Liver (tissue), 8 donors: ENCODE measurements at regions not wholly inside any gene's neighbourhood (a gene's known extent, or its start where the extent isn't known, plus 50 kb on each side); places are given as distances from the start of the nearest gene placed in this dataset.

Experiments
- DNase-seq: peaks from one replicate; pipeline ENCODE4 v3.0.0-alpha.2; 2017; ENCODE audit warnings: low spot score
- H3K27ac ChIP-seq, 2 donors: one replicate each; pipeline ENCODE4 v1.7.0; 2013; ENCODE audit warnings: inconsistent platforms in 2 of 2, low read length in 2 of 2, control low read depth in 1 of 2, low read depth in 1 of 2, mild to moderate bottlenecking in 1 of 2
- H3K27me3 ChIP-seq, 4 donors: one replicate each; pipeline versions ENCODE4 v1.6.1 to v1.7.0; 2013; ENCODE audit warnings: low read length in 3 of 4, inconsistent platforms in 1 of 4, mild to moderate bottlenecking in 1 of 4, moderate library complexity in 1 of 4; ENCODE audit not compliant: control insufficient read depth in 4 of 4, insufficient read depth in 4 of 4
- H3K36me3 ChIP-seq, 4 donors: one replicate each; pipeline versions ENCODE4 v1.6.1 to v1.7.0; 2013; ENCODE audit warnings: low read length in 3 of 4, mild to moderate bottlenecking in 3 of 4, low read depth in 1 of 4, moderate library complexity in 1 of 4; ENCODE audit not compliant: control insufficient read depth in 4 of 4, insufficient read depth in 3 of 4
- H3K4me1 ChIP-seq, 4 donors: one replicate each; pipeline versions ENCODE4 v1.6.1 to v1.7.0; 2013; ENCODE audit warnings: low read length in 3 of 4, mild to moderate bottlenecking in 3 of 4, moderate library complexity in 1 of 4; ENCODE audit not compliant: control insufficient read depth in 4 of 4, insufficient read depth in 4 of 4
- H3K4me3 ChIP-seq, 3 donors: one replicate each; pipeline versions ENCODE4 v1.6.1 to v1.7.0; 2013; ENCODE audit warnings: low read length in 3 of 3, control low read depth in 1 of 3, low read depth in 1 of 3, mild to moderate bottlenecking in 1 of 3
- H3K9ac ChIP-seq, 2 donors: one replicate each; pipeline ENCODE4 v1.7.0; 2013; ENCODE audit warnings: low read length in 2 of 2, mild to moderate bottlenecking in 2 of 2, moderate library complexity in 2 of 2, control low read depth in 1 of 2, low read depth in 1 of 2
- H3K9me3 ChIP-seq, 4 donors: one replicate each; pipeline versions ENCODE4 v1.6.1 to v1.7.0; 2013; ENCODE audit warnings: low read length in 3 of 4; ENCODE audit not compliant: control insufficient read depth in 4 of 4
- ATF3 ChIP-seq: IDR thresholded peaks from 2 replicates; pipeline ENCODE4 v1.6.1; 2016; ENCODE audit warnings: antibody characterized with exemption
- CTCF ChIP-seq: fragments of 150-350 bp; IDR thresholded peaks from 2 replicates; pipeline ENCODE4 v1.5.1; 2017; ENCODE audit warnings: improper control_type of control experiment, low read depth, low read length; ENCODE audit not compliant: missing input control
- EGR1 ChIP-seq, 2 donors: IDR thresholded peaks; 2 replicates each; pipeline ENCODE4 v1.6.1; 2016 to 2018; ENCODE audit warnings: antibody characterized with exemption in 2 of 2, low read depth in 2 of 2
- FOXA1 ChIP-seq: IDR thresholded peaks from 2 replicates; pipeline ENCODE4 v1.6.1; 2016; ENCODE audit warnings: antibody characterized with exemption
- FOXA2 ChIP-seq: IDR thresholded peaks from 2 replicates; pipeline ENCODE4 v1.6.1; 2016; ENCODE audit warnings: antibody characterized with exemption
- GABPA ChIP-seq, 2 donors: IDR thresholded peaks in 1 of 2; conservative IDR thresholded peaks in 1 of 2; 2 replicates each; pipeline ENCODE4 v1.6.1; 2016; ENCODE audit warnings: antibody characterized with exemption in 2 of 2, mild to moderate bottlenecking in 1 of 2, moderate library complexity in 1 of 2
- HNF4A ChIP-seq, 2 donors: conservative IDR thresholded peaks; 2 replicates each; pipeline ENCODE4 v1.6.1; 2016; ENCODE audit warnings: antibody characterized with exemption in 2 of 2, mild to moderate bottlenecking in 2 of 2
- HNF4G ChIP-seq: IDR thresholded peaks from 2 replicates; pipeline ENCODE4 v1.6.1; 2016; ENCODE audit warnings: antibody characterized with exemption
- JUND ChIP-seq, 2 donors: IDR thresholded peaks; 2 replicates each; pipeline ENCODE4 v1.6.1; 2016; ENCODE audit warnings: antibody characterized with exemption in 2 of 2
- MAX ChIP-seq: IDR thresholded peaks from 2 replicates; pipeline ENCODE4 v1.6.1; 2016; ENCODE audit warnings: antibody characterized with exemption
- NR2F2 ChIP-seq: IDR thresholded peaks from 2 replicates; pipeline ENCODE4 v1.6.1; 2016; ENCODE audit warnings: antibody characterized with exemption
- RAD21 ChIP-seq, 2 donors: IDR thresholded peaks; 2 replicates each; pipeline ENCODE4 v1.6.1; 2016; ENCODE audit warnings: antibody characterized with exemption in 2 of 2, mild to moderate bottlenecking in 2 of 2
- RXRA ChIP-seq, 2 donors: IDR thresholded peaks; 2 replicates each; pipeline ENCODE4 v1.6.1; 2017 to 2018; ENCODE audit warnings: antibody characterized with exemption in 2 of 2, mild to moderate bottlenecking in 1 of 2
- SP1 ChIP-seq: IDR thresholded peaks from 2 replicates; pipeline ENCODE4 v1.6.1; 2018; ENCODE audit warnings: antibody characterized with exemption, mild to moderate bottlenecking
- TAF1 ChIP-seq: conservative IDR thresholded peaks from 2 replicates; pipeline ENCODE4 v1.6.1; 2016; ENCODE audit warnings: antibody characterized with exemption, mild to moderate bottlenecking
- YY1 ChIP-seq: IDR thresholded peaks from 2 replicates; pipeline ENCODE4 v1.6.1; 2016; ENCODE audit warnings: antibody characterized with exemption, mild to moderate bottlenecking
- WGBS: extraction: QIAGEN DNeasy Blood & Tissue Kit; methylation state at CpG from one replicate; pipeline ENCODE4 v1.1.7; 2013; 5-methylcytosine and 5-hydroxymethylcytosine counted together
- TF ChIP-seq, protein P1 (sequence below): IDR thresholded peaks from 2 replicates; pipeline ENCODE4 v1.6.1; 2016; ENCODE audit warnings: antibody characterized with exemption, mild to moderate bottlenecking
- TF ChIP-seq, protein P2 (sequence below): IDR thresholded peaks from 2 replicates; pipeline ENCODE4 v1.6.1; 2016; ENCODE audit warnings: antibody characterized with exemption
- donor health status: healthy.
- donor health status: healthy.
- donor health status: healthy.
- donor health status: healthy.
- donor health status: healthy.

- no peak overlapping the region for H3K9ac ChIP-seq
- H3K4me3 ChIP-seq = no peak overlapping the region
- TF ChIP-seq RXRA (IDR thresholded peaks at IDR 0.05) (no peak), CTCF (no peak), NR2F2 (no peak), HNF4G (no peak), GABPA (IDR thresholded peaks at IDR 0.05 in 1 of 2, conservative IDR thresholded peaks at IDR 0.05 in 1 of 2) (no peak), FOXA1 (no peak), JUND (IDR thresholded peaks at IDR 0.05) (no peak), ATF3 (no peak), EGR1 (IDR thresholded peaks at IDR 0.05; ENCODE audit: low read depth in 2 of 2) (no peak), FOXA2 (no peak), TAF1 (no peak), YY1 (no peak), SP1 (no peak), HNF4A (conservative IDR thresholded peaks at IDR 0.05) (no peak), RAD21 (IDR thresholded peaks at IDR 0.05) (no peak), MAX (no peak)
- TF ChIP-seq, protein P1, sequence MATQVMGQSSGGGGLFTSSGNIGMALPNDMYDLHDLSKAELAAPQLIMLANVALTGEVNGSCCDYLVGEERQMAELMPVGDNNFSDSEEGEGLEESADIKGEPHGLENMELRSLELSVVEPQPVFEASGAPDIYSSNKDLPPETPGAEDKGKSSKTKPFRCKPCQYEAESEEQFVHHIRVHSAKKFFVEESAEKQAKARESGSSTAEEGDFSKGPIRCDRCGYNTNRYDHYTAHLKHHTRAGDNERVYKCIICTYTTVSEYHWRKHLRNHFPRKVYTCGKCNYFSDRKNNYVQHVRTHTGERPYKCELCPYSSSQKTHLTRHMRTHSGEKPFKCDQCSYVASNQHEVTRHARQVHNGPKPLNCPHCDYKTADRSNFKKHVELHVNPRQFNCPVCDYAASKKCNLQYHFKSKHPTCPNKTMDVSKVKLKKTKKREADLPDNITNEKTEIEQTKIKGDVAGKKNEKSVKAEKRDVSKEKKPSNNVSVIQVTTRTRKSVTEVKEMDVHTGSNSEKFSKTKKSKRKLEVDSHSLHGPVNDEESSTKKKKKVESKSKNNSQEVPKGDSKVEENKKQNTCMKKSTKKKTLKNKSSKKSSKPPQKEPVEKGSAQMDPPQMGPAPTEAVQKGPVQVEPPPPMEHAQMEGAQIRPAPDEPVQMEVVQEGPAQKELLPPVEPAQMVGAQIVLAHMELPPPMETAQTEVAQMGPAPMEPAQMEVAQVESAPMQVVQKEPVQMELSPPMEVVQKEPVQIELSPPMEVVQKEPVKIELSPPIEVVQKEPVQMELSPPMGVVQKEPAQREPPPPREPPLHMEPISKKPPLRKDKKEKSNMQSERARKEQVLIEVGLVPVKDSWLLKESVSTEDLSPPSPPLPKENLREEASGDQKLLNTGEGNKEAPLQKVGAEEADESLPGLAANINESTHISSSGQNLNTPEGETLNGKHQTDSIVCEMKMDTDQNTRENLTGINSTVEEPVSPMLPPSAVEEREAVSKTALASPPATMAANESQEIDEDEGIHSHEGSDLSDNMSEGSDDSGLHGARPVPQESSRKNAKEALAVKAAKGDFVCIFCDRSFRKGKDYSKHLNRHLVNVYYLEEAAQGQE = no peak
- TF ChIP-seq, protein P2, sequence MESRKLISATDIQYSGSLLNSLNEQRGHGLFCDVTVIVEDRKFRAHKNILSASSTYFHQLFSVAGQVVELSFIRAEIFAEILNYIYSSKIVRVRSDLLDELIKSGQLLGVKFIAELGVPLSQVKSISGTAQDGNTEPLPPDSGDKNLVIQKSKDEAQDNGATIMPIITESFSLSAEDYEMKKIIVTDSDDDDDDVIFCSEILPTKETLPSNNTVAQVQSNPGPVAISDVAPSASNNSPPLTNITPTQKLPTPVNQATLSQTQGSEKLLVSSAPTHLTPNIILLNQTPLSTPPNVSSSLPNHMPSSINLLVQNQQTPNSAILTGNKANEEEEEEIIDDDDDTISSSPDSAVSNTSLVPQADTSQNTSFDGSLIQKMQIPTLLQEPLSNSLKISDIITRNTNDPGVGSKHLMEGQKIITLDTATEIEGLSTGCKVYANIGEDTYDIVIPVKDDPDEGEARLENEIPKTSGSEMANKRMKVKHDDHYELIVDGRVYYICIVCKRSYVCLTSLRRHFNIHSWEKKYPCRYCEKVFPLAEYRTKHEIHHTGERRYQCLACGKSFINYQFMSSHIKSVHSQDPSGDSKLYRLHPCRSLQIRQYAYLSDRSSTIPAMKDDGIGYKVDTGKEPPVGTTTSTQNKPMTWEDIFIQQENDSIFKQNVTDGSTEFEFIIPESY = no peak
- DNase-seq = no peak
- no peaks in the 10 kb centered on the region for H3K36me3 ChIP-seq
- H3K9me3 ChIP-seq = no peaks in the 10 kb centered on the region
- no peaks in the 10 kb centered on the region for H3K27me3 ChIP-seq
- WGBS = 35% methylated on average over 3 of the region's 3 CpGs
- no peak overlapping the region for H3K27ac ChIP-seq
- no peaks in the 10 kb centered on the region for H3K4me1 ChIP-seq
These were observed 177.3 kb upstream of the SLIT2 start for GRCh38 chr4:20074450-20074849.

DNA sequence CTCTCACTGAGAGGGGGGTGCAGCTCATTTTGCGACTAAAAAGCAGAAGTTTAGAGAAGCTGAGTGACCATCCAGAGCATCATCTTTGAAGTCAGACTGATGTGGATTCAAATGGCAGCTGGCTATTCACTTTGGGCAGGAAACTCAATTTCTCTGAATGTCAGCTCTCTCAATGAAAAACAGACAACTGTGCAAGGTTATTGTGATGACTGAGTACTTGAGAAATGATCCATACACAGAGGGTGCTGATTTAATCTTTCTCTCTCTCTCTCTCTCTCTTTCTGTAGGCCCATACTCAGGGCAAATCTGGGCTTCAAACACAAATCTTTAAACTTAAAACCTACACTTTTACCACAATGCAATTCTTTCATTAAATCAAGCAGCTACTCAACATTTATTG, 185.8 kb upstream of the SLIT2 start:
- no peaks in the 10 kb centered on the region for H3K27me3 ChIP-seq
- no peaks in the 10 kb centered on the region for H3K9me3 ChIP-seq
- H3K4me3 ChIP-seq = no peak overlapping the region
- H3K36me3 ChIP-seq = no peaks in the 10 kb centered on the region
- whole genome bisulfite sequencing = 51% methylated on average over 1 of the region's 1 CpG
- H3K27ac ChIP-seq = no peak overlapping the region
- DNase-seq = no peak
- H3K4me1 ChIP-seq = no peaks in the 10 kb centered on the region
- H3K9ac ChIP-seq = no peak overlapping the region
- no peak for TF ChIP-seq EGR1 (IDR thresholded peaks at IDR 0.05; ENCODE audit: low read depth in 2 of 2)
- TF ChIP-seq YY1 = no peak
- TF ChIP-seq HNF4G = no peak
- TF ChIP-seq FOXA1 = no peak
- no peak for TF ChIP-seq ATF3
- no peak for TF ChIP-seq JUND (IDR thresholded peaks at IDR 0.05)
- no peak for TF ChIP-seq CTCF
- TF ChIP-seq RAD21 (IDR thresholded peaks at IDR 0.05) = no peak
- TF ChIP-seq GABPA (IDR thresholded peaks at IDR 0.05 in 1 of 2, conservative IDR thresholded peaks at IDR 0.05 in 1 of 2) = no peak
- TF ChIP-seq MAX = no peak
